ENCODE measurements at regions not wholly inside any gene's neighbourhood (a gene's known extent, or its start where the extent isn't known, plus 50 kb on each side); places are given as distances from the start of the nearest gene placed in this dataset.

DNA sequence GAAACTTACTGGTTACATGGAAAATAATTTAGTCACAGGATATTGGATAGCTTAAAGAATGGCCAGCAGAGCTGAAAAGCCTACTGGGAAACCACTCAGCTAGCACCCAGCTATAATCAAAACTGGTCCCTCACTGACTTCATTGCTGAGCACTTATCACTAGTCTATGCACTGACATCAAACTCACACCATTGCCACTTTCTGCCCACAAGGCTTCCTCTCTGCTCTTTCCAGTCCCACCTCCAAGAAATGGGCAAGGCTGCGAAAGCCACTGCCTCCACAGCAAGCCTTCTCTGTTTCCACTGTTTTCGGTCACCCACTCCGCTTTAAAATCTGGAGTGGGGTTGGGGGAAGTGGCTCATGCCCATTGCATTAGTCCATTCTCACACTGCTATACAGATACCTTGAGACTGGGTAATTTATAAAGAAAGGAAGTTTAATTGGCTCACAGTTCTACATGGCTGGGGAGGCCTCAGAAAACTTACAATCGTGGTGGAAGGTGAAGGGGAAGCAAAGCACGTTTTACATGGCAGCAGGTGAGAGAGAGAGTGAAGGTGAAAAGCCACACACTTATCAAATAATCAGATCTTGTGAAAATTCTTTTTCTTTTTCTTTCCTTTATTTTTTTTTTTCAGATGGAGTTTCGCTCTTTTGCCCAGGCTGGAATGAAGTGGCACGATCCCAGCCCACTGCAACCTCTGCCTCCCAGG, 77.0 kb upstream of the CERS6 start:
- DNase-seq, result no peak

GRCh38 chr2:168380500-168380899, 75.6 kb upstream of the CERS6 start:
- no peak for DNase-seq

DNA sequence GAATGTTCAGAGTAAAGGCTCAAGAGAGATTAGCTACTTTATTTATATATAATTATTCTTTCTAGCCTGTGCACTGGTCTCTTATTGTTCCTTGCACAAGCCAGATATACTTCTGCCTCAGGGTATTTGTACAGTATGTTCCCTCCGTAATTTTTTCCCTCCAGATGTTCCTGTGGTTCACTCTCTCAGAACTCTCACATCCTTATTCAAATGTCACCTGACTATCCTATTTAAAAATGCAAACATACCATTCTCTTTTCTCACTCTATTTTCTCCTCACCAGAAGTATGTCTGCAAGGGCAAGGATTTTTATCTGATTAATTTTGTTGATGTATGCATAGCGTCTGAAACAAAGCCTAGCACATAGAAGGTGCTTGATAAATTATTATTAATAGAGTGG, 64.0 kb upstream of the CERS6 start:
- no peak for DNase-seq

GRCh38 chr2:168392797-168393196, 63.3 kb upstream of the CERS6 start:
- DNase-seq, result no peak

DNA sequence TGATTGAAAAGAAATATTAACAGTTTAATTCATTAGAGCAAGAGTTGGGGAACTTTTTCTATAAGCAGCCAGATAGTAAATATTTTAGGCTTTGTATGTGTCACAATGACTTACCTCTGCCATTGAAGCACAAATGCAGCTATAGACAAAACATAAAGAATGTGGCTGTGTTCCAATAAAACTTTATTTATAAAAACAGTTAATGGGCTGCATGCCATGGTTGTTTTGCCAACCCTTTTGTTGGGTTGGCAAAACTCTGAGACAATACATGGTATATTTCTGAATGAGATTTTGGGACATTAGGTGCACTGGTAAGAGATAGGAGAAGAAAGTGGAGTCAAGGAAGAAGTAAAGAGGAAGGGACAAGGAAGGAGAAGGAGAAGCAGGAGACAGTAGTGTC, 61.8 kb upstream of the CERS6 start:
- DNase-seq, result no peak

DNA sequence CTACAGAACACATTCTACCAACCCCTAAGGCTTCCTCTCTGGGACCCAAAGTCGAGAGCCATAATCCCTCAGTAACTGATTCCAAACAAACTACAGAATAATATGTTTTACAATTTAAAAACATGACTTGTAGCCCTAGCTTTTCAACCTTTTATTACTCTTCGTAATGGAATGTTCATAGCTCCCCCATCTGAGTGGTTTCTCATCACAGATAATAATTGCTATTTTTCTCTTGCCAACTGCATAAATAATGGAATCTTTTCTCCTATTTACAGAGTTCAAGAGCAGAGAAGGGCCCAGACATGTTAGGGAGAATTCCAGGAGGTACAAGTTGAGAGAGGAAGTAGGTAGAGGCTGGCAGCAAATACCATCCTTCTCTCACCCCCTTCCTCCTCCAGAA, 59.9 kb upstream of the CERS6 start:
- no peak for DNase-seq

GRCh38 chr2:168397629-168398028, 58.4 kb upstream of the CERS6 start:
- no peak for DNase-seq

DNA sequence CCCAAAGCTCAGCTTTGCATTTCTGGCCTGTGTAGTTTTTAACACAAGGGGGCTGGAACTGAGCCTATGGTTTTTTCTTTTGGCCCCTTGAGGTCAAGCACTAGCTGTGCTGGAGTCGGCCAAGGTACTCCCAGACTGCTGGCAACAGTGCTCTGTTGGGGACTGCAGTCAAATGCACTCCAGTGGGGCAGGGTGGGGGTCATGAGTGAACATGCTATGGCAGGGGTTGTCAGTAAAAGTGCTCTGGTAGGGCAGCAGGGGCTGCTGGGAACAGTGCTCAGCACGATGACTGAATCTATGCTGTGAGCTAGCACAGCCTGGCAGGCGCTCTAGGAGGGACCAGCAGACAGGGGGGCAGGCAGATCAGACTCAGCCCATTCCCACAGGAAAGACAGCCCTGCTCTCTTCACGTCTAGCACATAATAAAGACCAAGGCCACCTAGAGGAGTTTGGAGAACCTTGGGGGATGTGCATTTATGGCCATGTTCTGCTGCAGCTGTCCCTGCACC, 55.0 kb upstream of the CERS6 start:
- DNase-seq, result no peak

DNA sequence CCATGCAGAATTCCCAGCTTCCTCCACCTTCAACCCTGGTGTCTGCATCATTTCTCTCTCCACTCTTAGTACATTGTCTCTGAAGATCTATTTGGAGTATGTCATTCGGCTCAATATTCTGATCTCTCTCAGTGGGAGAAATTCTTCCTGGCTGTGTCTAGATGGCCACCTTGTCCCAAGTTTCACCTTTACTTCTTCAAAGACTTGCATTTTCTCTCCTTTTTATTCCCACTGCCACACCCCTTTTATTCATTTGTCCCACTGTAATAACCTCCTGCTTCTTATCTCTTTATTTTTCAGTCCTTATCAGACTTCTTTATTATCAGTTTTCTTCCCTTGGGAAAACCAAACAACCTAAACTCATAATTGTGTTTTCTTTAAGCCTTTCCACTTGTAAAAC, 54.3 kb upstream of the CERS6 start:
- DNase-seq, result no peak

DNA sequence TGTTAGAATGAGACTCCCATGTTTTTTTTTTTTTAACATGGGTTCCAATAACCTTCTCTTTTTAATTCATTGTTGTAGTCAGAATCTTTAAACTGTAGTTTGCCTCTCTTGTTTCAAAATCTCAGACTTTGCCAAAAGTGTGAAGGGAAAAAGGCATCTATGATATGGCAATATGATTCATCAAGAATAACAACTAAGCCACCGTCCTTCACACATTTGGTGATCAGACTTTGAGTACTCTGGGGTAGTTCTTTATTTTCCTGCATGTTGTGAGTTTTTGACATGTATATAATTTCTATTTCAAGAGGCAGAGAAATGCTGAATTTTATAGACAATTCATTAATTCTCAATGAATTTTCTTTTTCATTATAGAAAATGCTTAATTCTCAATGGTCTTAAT, 53.5 kb upstream of the CERS6 start:
- DNase-seq, result no peak

DNA sequence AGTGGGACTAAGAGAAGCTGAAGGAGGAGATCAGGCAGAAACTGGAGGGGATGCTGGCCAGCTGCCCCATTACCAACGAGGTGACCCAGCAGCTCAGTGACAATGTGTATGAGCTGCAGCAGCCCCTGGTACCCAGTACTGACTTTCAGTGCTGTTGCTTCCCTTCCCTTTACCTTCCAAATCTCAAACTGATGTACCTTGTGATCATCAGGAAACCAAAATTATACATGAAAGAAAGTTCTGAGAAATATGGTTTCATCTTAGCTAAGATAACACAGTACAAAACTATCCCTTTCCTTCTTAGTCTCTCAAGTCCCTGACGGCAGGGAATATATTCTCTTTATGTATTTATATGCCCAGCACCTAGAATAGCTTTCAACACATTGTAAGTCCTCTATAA, 52.3 kb upstream of the CERS6 start:
- DNase-seq, result no peak

DNA sequence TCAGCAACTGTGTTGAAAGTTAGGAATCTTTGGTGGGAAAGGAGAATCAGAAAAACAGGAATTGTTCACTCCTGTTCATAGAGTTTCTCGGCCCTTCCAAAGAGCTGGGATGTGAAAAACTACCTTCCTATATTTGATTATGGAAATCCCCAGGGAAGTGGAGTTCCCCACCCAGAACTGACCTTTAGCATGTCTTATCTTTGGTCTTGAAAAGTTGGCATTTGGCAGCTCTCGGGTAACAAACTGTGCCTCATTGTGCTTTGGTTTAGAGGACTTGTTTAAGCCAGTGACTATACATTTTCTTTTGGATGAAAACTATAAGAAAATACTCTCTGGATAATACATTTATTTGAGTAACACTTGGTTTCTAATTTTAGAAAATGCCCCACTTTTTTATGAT, 51.3 kb upstream of the CERS6 start:
- no peak for DNase-seq
